MM.1S (cell line): ENCODE measurements at regions not wholly inside any gene's neighbourhood (a gene's known extent, or its start where the extent isn't known, plus 50 kb on each side); places are given as distances from the start of the nearest gene placed in this dataset.

ENCODE experiments used
- DNase-seq: peaks from one replicate; pipeline ENCODE4 v3.0.0-alpha.2; 2015
- H2AFZ ChIP-seq: fragments of 300-600 bp; sonication (generic); 2 replicates; pipeline ENCODE4 v1.6.0; 2016; ENCODE audit warnings: antibody characterized with exemption, low read length
- H3F3A ChIP-seq: fragments of 300-600 bp; sonication (generic); 2 replicates; pipeline ENCODE4 v1.6.1; 2016; ENCODE audit warnings: mild to moderate bottlenecking, antibody characterized with exemption, low read length, moderate library complexity, mixed read lengths; ENCODE audit not compliant: insufficient read depth
- H3K27ac ChIP-seq: fragments of 300-600 bp; sonication (generic); 2 replicates; pipeline ENCODE4 v1.5.1; 2016; ENCODE audit warnings: mild to moderate bottlenecking, low read length
- H3K27me3 ChIP-seq: fragments of 300-600 bp; sonication (generic); replicated peaks from 2 replicates; pipeline ENCODE4 v1.6.0; 2016; ENCODE audit warnings: low read length; ENCODE audit not compliant: insufficient read depth
- H3K36me3 ChIP-seq: fragments of 300-600 bp; sonication (generic); replicated peaks from 2 replicates; pipeline ENCODE4 v1.6.1; 2016; ENCODE audit warnings: mild to moderate bottlenecking, low read length, mixed read lengths; ENCODE audit not compliant: insufficient read depth
- H3K4me1 ChIP-seq: fragments of 300-600 bp; sonication (generic); 2 replicates; pipeline ENCODE4 v1.6.1; 2016; ENCODE audit warnings: low read length, mixed read lengths
- H3K4me2 ChIP-seq: fragments of 300-600 bp; sonication (generic); 2 replicates; pipeline ENCODE4 v1.6.0; 2016; ENCODE audit warnings: low read depth, low read length
- H3K4me3 ChIP-seq: fragments of 300-600 bp; sonication (generic); 2 replicates; pipeline ENCODE4 v1.5.1; 2016; ENCODE audit warnings: low read length, mixed read lengths
- H3K79me2 ChIP-seq: fragments of 300-600 bp; sonication (generic); 2 replicates; pipeline ENCODE4 v1.6.1; 2016; ENCODE audit warnings: mixed run types, low read length, mixed read lengths
- H3K9ac ChIP-seq: fragments of 300-600 bp; sonication (generic); 2 replicates; pipeline ENCODE4 v1.6.1; 2016; ENCODE audit warnings: low read length, mixed read lengths
- H3K9me2 ChIP-seq: fragments of 300-600 bp; sonication (generic); replicated peaks from 2 replicates; pipeline ENCODE4 v1.6.1; 2016; ENCODE audit warnings: mild to moderate bottlenecking, low read length, mixed read lengths; ENCODE audit not compliant: insufficient read depth
- H3K9me3 ChIP-seq: fragments of 300-600 bp; sonication (generic); replicated peaks from 2 replicates; pipeline ENCODE4 v1.6.1; 2016; ENCODE audit warnings: mild to moderate bottlenecking, low read length, mixed read lengths; ENCODE audit not compliant: insufficient read depth
- H4K20me1 ChIP-seq: fragments of 300-600 bp; sonication (generic); 2 replicates; pipeline ENCODE4 v1.6.1; 2016; ENCODE audit warnings: mild to moderate bottlenecking, low read length, moderate library complexity, mixed read lengths; ENCODE audit not compliant: insufficient read depth
- EZH2 ChIP-seq: fragments of 300-600 bp; sonication (generic); optimal IDR thresholded peaks from 2 replicates; pipeline ENCODE3; 2017; ENCODE audit warnings: low read depth, mild to moderate bottlenecking, antibody characterized with exemption, low read length, mixed read lengths
- EZH2phosphoT487 ChIP-seq: fragments of 300-600 bp; sonication (generic); IDR thresholded peaks from 2 replicates; pipeline ENCODE4 v1.6.1; 2018; ENCODE audit warnings: antibody characterized with exemption, low read length
- TF ChIP-seq, protein P1 (sequence below): fragments of 300-600 bp; sonication (generic); IDR thresholded peaks from 2 replicates; pipeline ENCODE4 v1.5.1; 2016; ENCODE audit warnings: antibody characterized with exemption, low read length, mixed read lengths

GRCh38 chr22:22184277-22184807, 60.2 kb upstream of the VPREB1 start:
- no peaks in the 10 kb centered on the region for H3F3A ChIP-seq
- no peaks in the 10 kb centered on the region for H3K36me3 ChIP-seq
- no peak overlapping the region for H3K9ac ChIP-seq
- no peaks in the 10 kb centered on the region for H3K9me2 ChIP-seq
- H3K4me1 ChIP-seq = peaks cover 2% of the 10 kb centered on the region
- DNase-seq = no peak
- no peaks in the 10 kb centered on the region for H3K27me3 ChIP-seq
- TF ChIP-seq, protein P1, sequence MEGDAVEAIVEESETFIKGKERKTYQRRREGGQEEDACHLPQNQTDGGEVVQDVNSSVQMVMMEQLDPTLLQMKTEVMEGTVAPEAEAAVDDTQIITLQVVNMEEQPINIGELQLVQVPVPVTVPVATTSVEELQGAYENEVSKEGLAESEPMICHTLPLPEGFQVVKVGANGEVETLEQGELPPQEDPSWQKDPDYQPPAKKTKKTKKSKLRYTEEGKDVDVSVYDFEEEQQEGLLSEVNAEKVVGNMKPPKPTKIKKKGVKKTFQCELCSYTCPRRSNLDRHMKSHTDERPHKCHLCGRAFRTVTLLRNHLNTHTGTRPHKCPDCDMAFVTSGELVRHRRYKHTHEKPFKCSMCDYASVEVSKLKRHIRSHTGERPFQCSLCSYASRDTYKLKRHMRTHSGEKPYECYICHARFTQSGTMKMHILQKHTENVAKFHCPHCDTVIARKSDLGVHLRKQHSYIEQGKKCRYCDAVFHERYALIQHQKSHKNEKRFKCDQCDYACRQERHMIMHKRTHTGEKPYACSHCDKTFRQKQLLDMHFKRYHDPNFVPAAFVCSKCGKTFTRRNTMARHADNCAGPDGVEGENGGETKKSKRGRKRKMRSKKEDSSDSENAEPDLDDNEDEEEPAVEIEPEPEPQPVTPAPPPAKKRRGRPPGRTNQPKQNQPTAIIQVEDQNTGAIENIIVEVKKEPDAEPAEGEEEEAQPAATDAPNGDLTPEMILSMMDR = no peak
- TF ChIP-seq EZH2phosphoT487 (no peak), EZH2 (no peak)
- no peaks in the 10 kb centered on the region for H3K79me2 ChIP-seq
- no peak overlapping the region for H3K4me3 ChIP-seq
- H3K9me3 ChIP-seq = no peaks in the 10 kb centered on the region
- no peak overlapping the region for H3K4me2 ChIP-seq
- no peaks in the 10 kb centered on the region for H4K20me1 ChIP-seq
- no peak overlapping the region for H3K27ac ChIP-seq
- no peak overlapping the region for H2AFZ ChIP-seq

DNA sequence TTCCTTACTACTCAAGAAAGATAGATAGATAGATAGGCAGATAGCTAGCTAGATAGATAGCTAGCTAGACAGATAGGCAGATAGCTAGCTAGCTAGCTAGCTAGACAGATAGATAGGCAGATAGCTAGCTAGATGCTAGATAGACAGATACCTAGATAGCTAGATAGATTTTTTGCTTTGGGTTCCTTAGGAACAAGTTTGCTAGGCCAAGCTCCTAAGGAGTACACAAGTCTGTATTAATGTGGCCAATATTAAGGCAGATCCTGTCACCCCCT, 61.7 kb upstream of the VPREB1 start:
- TF ChIP-seq, protein P1 = no peak
- TF ChIP-seq EZH2phosphoT487 = no peak
- no peak for TF ChIP-seq EZH2
- peaks cover 16% of the 10 kb centered on the region for H3K4me1 ChIP-seq
- H3K27me3 ChIP-seq = no peaks in the 10 kb centered on the region
- no peak overlapping the region for H3K4me2 ChIP-seq
- H3K79me2 ChIP-seq = no peaks in the 10 kb centered on the region
- no peak overlapping the region for H3K9ac ChIP-seq
- no peak overlapping the region for H3K27ac ChIP-seq
- H3K4me3 ChIP-seq = no peak overlapping the region
- H2AFZ ChIP-seq = no peak overlapping the region
- DNase-seq = no peak
- no peaks in the 10 kb centered on the region for H3K9me3 ChIP-seq
- H4K20me1 ChIP-seq = no peaks in the 10 kb centered on the region
- peaks cover 10% of the 10 kb centered on the region for H3F3A ChIP-seq
- no peaks in the 10 kb centered on the region for H3K36me3 ChIP-seq
- no peaks in the 10 kb centered on the region for H3K9me2 ChIP-seq

DNA sequence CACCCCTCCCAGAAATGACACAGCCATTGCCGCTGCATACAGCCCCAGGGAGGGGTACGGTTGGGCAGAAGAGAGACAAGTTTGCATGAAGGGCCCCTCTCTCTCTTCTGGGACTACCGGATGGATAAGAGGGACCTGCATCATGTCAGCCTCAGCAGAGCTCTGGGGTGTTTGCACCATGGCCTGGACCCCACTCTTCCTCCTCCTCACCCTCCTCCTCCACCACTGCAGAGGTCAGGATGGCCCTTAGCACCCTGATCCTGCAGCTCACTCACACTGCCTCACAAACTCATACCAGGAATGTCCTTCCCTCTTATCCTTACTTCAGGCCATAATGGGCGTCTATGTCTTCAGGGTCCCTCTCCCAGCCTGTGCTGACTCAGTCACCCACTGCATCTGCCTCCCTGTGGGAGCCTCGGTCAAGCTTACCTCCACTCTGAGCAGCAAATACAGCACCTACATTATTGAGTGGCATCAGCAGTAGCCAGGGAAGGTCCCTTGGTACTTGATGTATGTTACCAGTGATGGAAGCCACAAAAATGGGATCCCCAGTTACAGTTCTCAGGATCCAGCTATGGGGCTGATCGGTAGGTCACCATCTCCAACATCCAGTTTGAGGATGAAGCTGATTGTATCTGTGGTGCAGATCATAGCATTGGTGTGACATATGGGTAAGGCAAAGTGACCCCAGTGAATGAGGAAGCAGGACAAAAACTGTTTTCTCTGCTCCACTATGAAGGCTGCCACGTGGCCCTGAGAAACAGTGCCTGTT, 62.2 kb upstream of the VPREB1 start:
- Histone ChIP-seq H3K9me3 (no peaks in the 10 kb centered on the region), H3K79me2 (no peaks in the 10 kb centered on the region), H2AFZ (no peak overlapping the region), H3K9me2 (no peaks in the 10 kb centered on the region), H3K4me1 (peaks cover 16% of the 10 kb centered on the region), H3K4me3 (no peak overlapping the region), H3K4me2 (no peak overlapping the region), H3K9ac (no peak overlapping the region), H3K27ac (no peak overlapping the region), H3K36me3 (no peaks in the 10 kb centered on the region), H3F3A (peaks cover 10% of the 10 kb centered on the region), H3K27me3 (no peaks in the 10 kb centered on the region), H4K20me1 (no peaks in the 10 kb centered on the region)
- no peak for DNase-seq
- TF ChIP-seq EZH2phosphoT487 (no peak), EZH2 (no peak)
- TF ChIP-seq, protein P1 = no peak
